Stimulated activated CD4-positive, alpha-beta T cell treated with anti-CD3 and anti-CD28 coated beads, Interleukin-4, amount 100 ng/mL, for 4 hours (primary cell): ENCODE measurements at regions not wholly inside any gene's neighbourhood (a gene's known extent, or its start where the extent isn't known, plus 50 kb on each side); places are given as distances from the start of the nearest gene placed in this dataset.

Source experiments
- DNase-seq, 2 experiments: peaks; one replicate each; pipeline ENCODE4 v3.0.0-alpha.2; 2020

- no peak for DNase-seq
Measured at GRCh38 chr5:8580298-8580697, 711.4 kb downstream of the MTRR start.

DNA sequence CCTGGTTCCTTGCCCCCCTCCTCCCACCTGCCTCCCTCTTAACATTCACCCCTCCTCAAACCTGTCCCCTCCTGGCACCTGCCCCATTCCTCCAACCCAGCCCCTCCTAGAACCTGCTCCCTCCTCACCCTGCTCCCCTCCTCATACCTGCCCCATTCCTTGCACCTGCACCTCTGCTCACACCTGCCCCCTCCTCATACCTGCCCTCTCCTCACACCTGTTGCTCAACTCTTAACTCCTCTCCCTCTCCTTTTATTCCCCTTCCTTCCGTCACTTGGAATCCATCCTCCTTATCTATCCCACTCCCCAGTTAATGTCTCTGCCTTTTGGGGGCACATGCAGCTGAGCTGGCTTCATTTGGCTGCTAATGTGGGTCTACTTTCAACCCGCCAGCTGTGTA, 712.1 kb downstream of the MTRR start:
- DNase-seq, result no peak

DNA sequence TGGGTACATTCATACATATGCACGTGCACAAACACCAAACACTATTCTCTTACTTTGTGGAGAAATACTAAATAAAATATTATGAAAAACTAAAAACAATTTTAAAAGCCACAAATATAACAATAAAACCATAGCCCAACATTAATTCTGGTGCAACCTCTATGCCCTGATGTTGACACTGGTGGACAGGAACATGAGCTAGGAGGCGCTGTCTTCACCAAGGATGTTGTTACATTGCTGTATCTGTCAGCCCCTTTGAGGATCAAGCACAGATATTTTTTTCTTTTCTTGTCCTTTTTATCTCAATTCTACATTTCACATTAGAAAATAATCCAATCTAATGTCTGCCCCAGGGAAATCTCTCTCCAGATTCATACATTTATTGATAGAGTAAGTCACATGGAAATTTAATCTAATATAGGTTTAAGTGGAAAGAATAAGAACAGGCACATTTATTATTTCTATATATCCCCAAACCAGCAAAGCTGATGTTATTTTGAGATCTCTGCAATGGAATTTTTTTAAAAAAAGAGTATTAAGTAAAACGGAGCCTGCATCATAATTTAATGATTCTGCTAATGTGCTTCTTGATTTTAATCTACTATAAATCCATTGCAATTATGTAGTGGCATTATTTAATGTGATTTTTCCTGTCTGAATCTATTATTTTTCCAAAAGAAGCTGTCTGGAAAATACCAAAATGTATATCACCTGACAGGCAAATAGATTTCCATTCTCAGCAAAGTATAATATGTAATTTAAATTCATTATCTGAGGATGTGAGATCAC, 716.5 kb downstream of the MTRR start:
- DNase-seq, result no peak

- DNase-seq, result no peak
Measured at GRCh38 chr5:8590959-8591358, 722.0 kb downstream of the MTRR start.

- no peak for DNase-seq
Measured at GRCh38 chr5:8598356-8598755, 729.4 kb downstream of the MTRR start.

GRCh38 chr5:8598996-8599395, 730.0 kb downstream of the MTRR start:
- no peak for DNase-seq

GRCh38 chr5:8600843-8601242, 731.9 kb downstream of the MTRR start:
- no peak for DNase-seq

DNA sequence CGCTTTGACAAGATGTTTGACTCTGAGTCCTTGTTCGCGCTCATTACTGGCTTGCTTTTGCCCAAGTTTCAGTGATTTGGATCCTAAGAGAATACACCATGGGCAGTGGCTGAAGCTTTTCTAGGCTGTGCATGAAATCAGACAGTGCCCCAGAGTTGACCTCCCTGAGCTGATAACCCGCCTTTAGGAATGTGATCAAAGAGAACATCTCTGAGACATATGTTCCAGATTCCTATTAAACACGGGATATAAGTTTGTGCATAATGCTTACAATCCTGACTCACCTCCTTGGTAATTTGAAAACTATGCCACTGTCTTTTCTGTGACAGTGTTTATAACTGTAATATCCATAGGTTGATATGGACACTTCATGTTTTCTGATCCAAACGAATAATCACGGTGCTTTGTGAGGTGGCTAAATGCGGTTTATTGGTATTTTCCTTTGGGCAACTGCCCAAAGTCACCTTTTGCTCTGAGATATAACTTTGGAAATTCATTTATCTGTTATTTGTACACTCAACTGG, 732.9 kb downstream of the MTRR start:
- no peak for DNase-seq

DNA sequence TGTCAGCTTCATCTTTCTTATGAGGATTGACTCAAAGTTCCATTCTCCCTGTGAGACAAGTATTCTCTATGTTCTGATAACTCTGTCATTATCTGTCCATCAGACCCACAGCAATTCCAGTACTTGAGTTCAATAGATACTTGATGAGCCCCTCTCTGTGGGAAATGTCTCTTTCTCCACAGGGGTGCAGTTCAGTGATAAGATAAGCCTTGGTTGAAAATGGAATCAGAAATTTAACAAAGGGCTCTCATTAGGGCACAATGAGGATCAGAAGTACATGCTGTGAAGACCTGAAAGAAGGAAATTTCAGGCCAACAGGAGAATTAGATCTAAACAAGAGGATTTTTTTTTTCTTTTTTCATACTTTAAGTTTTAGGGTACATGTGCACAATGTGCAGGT, 737.3 kb downstream of the MTRR start:
- DNase-seq, result no peak

GRCh38 chr5:8611067-8611466, 742.1 kb downstream of the MTRR start:
- DNase-seq, result no peak

DNA sequence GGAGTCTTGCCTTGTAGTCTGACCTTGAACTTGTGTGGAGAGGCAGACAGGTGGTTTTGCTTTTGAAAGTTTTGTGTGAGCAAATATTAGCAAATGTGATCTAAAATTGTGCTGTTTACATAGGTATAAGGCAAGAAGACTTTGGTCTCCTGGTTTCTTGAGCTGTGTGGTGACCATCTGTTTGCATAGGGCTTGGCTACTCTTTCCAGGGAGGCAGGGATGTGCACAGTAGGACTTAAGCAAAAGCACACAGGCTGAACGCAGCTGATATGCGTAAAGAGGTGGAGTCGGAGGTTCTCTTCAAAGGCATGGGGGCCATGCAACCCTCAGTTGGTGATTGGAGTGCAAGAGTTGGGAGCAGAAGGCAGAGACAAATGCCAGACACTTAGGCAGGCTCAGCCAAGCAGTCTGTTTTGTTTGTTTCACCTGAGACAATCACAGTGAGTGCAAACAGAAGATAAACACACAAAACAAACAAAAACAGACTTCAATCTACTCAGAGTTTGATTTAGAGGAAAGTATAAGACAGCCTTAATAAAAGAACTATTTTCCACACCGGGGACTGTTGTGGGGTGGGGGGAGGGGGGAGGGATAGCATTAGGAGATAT, 744.2 kb downstream of the MTRR start:
- no peak for DNase-seq

DNA sequence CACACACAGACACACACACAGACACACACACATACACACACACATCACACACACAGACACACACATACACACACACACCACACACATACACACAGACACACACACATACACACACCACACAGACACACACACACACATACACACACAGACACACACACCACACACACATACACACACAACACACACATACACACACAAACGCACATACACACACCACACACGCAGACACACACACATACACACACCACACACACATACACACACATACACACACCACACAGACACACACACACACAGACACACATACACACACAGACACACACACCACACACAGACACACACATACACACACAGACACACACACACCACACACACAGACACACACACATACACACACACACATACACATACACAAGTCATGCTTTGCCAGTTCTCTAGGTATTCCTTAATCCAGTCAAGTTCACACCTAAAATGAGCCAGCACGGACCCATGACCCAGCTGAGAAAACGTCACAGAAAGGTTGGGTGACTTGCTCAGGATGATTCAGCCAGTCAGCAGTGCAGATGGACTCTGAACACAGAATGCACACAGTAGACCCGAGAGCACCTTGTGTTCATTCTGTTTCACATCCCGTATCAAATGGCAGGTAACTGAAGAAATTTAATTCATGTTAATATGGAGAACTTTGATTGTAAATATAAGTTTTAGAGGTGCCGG, 746.4 kb downstream of the MTRR start:
- no peak for DNase-seq

DNA sequence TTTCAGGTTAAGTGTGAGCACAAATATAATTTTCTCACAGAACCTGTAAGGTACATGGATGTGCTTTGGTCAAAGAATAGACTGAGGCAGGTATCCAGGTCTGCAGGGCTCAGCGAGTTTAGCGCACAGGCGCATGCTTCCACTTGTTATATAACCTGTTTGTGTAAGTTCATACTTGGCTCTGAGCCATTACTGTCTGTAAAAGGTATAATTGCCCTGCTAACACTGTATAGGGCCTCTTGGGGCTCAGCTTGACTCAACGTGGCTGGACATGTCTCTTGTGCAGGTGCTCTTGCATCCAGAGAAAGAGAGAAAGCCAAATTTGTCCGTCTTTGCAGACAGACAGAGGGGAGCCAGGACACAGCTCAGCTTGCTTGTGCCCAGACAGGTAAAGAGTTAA, 759.6 kb downstream of the MTRR start:
- DNase-seq, result no peak

DNA sequence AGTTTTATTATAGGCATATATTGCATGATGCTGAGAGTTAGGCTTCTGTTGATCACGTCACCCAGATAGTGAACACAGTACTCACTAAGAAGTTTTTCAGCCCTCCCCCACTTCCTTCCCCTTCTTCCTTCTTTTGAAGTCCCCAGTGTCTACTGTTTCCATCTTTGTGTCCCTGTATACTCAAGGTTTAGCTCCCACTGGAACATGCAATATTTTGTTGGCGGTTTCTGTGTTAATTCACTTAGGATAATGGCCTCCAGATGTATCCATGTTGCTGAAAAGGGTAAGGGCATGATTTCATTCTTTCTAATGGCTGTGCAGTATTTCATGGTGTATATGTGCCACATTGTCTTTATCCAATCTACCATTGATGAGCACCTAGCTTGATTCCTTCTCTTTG, 764.3 kb downstream of the MTRR start:
- no peak for DNase-seq

DNA sequence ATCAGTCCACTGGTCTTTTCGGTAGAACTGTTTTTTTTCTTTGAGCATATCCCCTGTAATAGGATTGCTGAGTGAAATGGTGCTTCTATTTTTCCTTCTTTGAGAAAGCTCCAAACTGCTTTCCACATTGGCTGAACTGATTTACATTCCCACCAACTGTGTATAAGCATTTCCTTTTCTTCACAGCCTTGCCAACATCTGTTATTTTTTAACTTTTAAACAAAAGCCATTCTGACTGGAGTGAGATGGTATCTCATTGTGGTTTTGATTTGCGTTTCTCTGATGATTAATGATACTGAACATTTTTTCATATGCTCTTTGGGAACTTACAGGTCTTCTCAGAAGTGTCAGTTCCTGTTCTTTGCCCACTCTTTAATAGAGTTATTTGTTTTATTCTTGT, 764.7 kb downstream of the MTRR start:
- no peak for DNase-seq

DNA sequence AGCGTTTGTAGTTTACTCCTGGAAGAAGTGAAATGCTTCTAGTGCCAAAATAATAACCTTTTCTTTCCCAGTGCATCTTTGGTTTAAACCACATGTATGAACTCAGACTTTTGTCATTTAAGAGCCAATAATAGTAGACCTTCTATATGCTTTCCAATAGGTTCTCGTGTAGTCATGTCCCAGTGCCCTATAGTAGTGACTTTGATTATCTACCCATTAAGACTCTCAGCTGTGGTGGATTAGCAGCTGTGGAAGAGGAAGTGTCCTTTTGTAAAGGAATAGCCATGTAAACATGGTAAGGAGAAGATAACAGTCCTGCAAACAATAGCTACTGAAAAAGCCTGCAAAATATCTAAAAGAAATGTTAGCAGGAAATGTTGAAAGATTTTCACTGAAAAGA, 765.3 kb downstream of the MTRR start:
- no peak for DNase-seq

DNA sequence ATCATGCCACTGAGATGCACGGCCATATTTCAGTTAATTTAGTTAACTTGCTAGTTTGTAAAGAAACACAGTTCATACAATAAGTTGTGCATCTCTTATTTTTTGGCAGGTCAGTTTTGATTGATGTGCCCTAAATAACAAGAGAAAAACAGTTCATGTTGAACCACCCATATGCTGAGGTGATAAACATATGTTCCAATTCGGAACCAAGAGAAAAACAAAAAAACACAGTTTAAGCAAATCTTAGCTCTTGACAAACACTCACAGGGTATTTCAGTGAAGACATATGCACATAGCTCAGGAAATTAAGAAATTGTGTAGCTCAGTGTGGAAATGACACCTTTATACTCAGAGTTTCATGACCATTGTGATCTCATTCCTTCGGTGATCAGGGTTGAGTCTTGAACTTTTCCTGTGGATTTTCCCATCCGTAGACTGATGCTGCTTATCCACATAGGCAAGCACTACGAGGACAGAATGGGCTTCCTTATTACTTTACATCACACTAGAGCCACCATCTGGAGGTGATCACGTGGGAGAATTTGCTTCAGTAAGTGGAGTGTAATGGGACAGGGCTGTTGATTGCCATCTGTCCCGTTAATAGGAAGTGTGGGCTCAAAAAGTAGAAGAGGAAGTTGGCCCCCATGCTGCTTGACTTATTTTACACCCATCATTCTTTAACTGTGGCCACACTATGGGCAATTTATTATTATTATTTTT, 773.0 kb downstream of the MTRR start:
- DNase-seq, result no peak

- no peak for DNase-seq
Measured at GRCh38 chr5:8644377-8644776, 775.4 kb downstream of the MTRR start.

DNA sequence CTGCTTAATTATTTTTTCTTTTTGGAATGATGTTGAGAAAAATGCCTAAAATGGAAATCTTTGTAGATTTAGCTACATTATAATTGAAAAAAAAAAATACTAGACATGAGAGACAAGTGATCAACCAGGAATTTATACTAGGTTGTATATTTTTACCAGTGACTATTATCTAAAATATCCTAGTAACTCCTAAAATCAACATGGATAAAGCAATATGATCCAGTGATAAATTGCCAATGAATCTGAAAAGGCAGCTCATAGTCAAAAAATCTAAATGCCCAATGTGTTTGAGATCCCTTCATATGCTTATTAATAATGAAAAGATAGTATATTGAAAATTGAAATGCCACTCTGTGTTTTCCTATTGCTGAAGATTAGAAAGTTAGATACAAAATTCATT, 778.2 kb downstream of the MTRR start:
- DNase-seq, result no peak

DNA sequence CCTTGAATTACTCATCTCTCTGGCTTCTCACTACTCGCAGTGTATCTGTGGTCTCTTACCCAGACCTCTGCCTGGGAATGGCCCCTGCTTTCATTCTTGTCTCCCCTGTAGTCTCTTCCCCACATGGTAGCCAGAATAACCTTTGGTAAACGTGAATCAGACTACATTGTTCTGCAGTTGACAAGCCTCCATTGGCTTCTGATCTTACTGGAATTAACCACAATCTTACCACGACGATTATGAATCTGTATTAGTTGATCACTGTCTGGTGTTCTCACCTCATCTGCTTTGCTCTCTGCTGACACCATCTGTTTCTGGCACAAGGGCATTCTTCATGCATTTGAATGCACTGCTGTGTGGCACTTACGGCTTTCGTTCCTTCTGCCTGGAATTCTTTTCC, 781.2 kb downstream of the MTRR start:
- no peak for DNase-seq

GRCh38 chr5:8660133-8660893, 791.4 kb downstream of the MTRR start:
- no peak for DNase-seq

DNA sequence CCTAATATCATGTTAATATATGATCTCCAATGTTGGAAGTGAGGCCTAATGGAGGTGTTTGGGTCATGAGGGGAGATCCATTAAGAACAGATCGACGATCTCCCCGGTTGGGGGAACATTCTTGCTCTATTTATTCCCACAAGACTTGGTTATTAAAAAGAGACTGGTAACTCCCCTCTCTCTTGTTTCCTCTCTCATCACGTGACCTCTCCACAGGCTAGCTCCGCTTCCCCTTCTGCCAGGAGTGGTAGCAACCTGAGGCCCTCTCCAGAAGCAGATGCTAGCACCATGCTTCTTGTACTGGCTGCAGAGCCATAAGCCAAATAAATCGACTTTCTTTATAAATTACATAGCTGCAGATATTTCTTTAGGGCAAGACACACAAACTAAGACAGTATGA, 794.4 kb downstream of the MTRR start:
- no peak for DNase-seq

DNA sequence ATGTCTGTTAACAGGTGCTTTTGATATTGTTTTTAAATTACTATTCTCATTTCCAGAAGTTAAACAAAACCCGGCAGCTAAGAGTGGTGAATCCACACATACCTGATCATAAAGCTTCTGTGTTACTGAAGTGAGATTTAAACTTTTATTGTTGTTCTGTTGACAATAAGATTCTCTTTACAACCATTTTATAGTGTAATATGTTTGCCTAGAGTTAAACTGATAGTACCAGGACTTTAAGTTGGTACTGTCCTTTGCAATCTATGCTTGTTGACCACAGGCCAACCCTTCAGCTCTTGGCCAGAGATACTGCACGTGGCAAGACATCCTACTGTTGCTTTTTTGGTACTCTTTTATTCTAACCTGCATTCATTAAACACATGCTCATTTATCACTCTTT, 806.2 kb downstream of the MTRR start:
- DNase-seq, result no peak
